ENCODE measurements at regions not wholly inside any gene's neighbourhood (a gene's known extent, or its start where the extent isn't known, plus 50 kb on each side); places are given as distances from the start of the nearest gene placed in this dataset.

DNA sequence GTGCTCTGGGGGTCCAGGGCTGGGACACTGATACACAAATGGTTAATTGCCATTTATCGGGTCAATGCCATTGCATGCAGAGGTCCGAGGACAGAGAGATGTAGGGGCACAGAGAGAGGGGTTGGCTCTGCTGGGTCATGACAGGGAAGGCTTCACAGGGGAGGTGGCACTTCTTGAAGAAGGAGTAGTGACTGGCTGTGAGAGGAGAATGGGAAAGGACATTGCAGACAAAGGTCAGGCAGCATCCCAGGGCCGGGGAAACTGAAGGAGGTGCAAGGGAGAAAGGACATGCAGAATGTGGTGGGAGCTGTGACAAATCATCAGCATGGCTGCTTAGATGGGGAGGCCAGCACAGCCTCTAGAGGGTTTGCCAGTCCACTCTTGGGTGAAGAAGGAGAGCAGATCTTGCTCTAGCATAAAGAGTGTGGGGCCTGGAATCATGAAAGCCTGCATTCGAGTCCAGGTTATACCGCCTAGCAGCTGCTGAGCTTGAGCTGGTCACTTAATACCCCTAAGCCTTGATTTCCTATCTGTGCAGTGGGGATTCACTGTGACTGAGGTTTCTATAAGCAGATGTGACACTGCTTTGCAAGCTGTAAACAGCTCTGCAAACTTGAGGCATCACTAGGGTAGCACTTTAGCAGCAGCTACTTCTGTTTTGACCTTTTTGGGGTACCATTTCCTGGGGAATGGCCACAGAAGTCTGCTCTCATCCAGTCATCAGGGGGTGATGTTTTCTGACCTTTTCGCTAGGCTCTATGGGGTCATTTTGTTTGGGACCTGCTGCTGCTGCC is 59.2 kb upstream of the EPS8L3 start:
- TF ChIP-seq, protein P1, sequence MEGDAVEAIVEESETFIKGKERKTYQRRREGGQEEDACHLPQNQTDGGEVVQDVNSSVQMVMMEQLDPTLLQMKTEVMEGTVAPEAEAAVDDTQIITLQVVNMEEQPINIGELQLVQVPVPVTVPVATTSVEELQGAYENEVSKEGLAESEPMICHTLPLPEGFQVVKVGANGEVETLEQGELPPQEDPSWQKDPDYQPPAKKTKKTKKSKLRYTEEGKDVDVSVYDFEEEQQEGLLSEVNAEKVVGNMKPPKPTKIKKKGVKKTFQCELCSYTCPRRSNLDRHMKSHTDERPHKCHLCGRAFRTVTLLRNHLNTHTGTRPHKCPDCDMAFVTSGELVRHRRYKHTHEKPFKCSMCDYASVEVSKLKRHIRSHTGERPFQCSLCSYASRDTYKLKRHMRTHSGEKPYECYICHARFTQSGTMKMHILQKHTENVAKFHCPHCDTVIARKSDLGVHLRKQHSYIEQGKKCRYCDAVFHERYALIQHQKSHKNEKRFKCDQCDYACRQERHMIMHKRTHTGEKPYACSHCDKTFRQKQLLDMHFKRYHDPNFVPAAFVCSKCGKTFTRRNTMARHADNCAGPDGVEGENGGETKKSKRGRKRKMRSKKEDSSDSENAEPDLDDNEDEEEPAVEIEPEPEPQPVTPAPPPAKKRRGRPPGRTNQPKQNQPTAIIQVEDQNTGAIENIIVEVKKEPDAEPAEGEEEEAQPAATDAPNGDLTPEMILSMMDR (IDR thresholded peaks at IDR 0.05), result no peak
- no peak for TF ChIP-seq EZH2 (IDR thresholded peaks at IDR 0.05)
